ENCODE measurements at regions not wholly inside any gene's neighbourhood (a gene's known extent, or its start where the extent isn't known, plus 50 kb on each side); places are given as distances from the start of the nearest gene placed in this dataset.

- DNase-seq = no peak
Measured at GRCh38 chr9:105828171-105828570, 133.8 kb downstream of the TMEM38B start.

GRCh38 chr9:105828596-105829213 is 134.4 kb downstream of the TMEM38B start:
- no peak for DNase-seq

GRCh38 chr9:105830461-105830860 is 136.1 kb downstream of the TMEM38B start:
- no peak for DNase-seq

GRCh38 chr9:105832096-105832710 is 137.9 kb downstream of the TMEM38B start:
- DNase-seq = no peak

- no peak for DNase-seq
Measured at GRCh38 chr9:105833271-105833975, 139.1 kb downstream of the TMEM38B start.

- no peak for DNase-seq
Measured at GRCh38 chr9:105834404-105834803, 140.1 kb downstream of the TMEM38B start.

GRCh38 chr9:105835721-105836120 is 141.4 kb downstream of the TMEM38B start:
- no peak for DNase-seq

- no peak for DNase-seq
Measured at GRCh38 chr9:105836936-105837660, 142.8 kb downstream of the TMEM38B start.

- no peak for DNase-seq
Measured at GRCh38 chr9:105841562-105841961, 147.2 kb downstream of the TMEM38B start.

GRCh38 chr9:105842023-105842644 is 147.8 kb downstream of the TMEM38B start:
- DNase-seq = peak in 3 of 6 experiments; percentile 13 to 28 (median 26)

- DNase-seq = no peak
Measured at GRCh38 chr9:105846825-105847224, 152.5 kb downstream of the TMEM38B start.

- no peak for DNase-seq
Measured at GRCh38 chr9:105850852-105851500, 156.6 kb downstream of the TMEM38B start.

GRCh38 chr9:105854026-105854782 is 159.9 kb downstream of the TMEM38B start:
- no peak for DNase-seq

GRCh38 chr9:105854783-105855724 is 160.7 kb downstream of the TMEM38B start:
- no peak for DNase-seq

- DNase-seq = no peak
Measured at GRCh38 chr9:105855987-105856386, 161.6 kb downstream of the TMEM38B start.

GRCh38 chr9:105858006-105858690 is 163.8 kb downstream of the TMEM38B start:
- DNase-seq = peak in 3 of 6 experiments; percentile 4 to 25 (median 12)

GRCh38 chr9:105858877-105859276 is 164.5 kb downstream of the TMEM38B start:
- DNase-seq = no peak

- no peak for DNase-seq
Measured at GRCh38 chr9:105859428-105860091, 165.2 kb downstream of the TMEM38B start.

- no peak for DNase-seq
Measured at GRCh38 chr9:105860516-105860915, 166.2 kb downstream of the TMEM38B start.
